Motor neuron (in vitro differentiated cells): ENCODE measurements at regions not wholly inside any gene's neighbourhood (a gene's known extent, or its start where the extent isn't known, plus 50 kb on each side); places are given as distances from the start of the nearest gene placed in this dataset.

Experiments
- ATAC-seq, 8 experiments: fragments of 200-7000 bp; cut with Tn5 transposase; replicated peaks in 6 of 8; 2 replicates each; pipeline ENCODE4 v1.8.0; 2021; ENCODE audit warnings: mild to moderate bottlenecking in 8 of 8, moderate library complexity in 8 of 8
- H3K27ac ChIP-seq, 2 donors: fragments of 250-450 bp; sonication (Bioruptor Pico); 2 replicates each; pipeline ENCODE4 v1.9.0; 2021; ENCODE audit warnings: antibody characterized with exemption in 2 of 2, mild to moderate bottlenecking in 2 of 2, moderate library complexity in 1 of 2
- H3K4me1 ChIP-seq, 2 donors: fragments of 250-450 bp; sonication (Bioruptor Pico); replicated peaks in 1 of 2; 2 replicates each; pipeline ENCODE4 v1.6.1; 2021; ENCODE audit warnings: antibody characterized with exemption in 2 of 2, mild to moderate bottlenecking in 2 of 2, moderate library complexity in 1 of 2
- H3K4me3 ChIP-seq, 5 donors: fragments of 250-450 bp; sonication (Bioruptor Pico); 2 replicates each; pipeline ENCODE4 v1.9.0; 2021; ENCODE audit warnings: antibody characterized with exemption in 5 of 5, mild to moderate bottlenecking in 5 of 5, moderate library complexity in 4 of 5
- WGBS, 10 experiments: fragments of 450-650 bp; shearing (Covaris generic); methylation state at CpG; one replicate each; pipeline ENCODE4 v1.0.0; 2022; 5-methylcytosine and 5-hydroxymethylcytosine counted together
- in situ Hi-C, 9 experiments: fragments of 400-800 bp; cut with MboI; loops; one replicate each; pipeline ENCODE4 v1.15.0; 2021; ENCODE audit warnings: low sequenced_read_pairs in 9 of 9, low pct_unique_long_range_greater_than_20kb in 2 of 9; ENCODE audit not compliant: unreplicated experiment in 9 of 9

DNA sequence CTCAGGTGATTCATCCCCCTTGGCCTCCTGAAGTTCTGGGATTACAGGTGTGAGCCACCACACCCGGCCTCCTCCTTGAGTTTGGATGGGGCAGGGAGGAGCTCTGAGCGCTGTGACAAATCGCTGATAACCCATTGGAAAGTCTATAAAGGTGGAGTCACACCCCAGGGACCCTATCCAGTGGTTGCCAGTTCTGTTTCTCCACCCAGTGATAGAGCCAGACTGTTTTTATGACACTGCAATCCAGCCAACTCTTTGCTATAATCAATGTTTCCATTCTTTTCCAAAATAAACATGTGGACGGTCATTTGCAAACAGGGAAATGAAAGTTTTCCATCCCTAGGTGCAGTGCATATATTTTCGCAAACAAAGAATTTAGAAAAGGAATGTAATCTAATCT is 142.0 kb upstream of the PELI2 start:
- no peak for ATAC-seq
- peaks cover 0 to 11% of the 10 kb centered on the region in 2 donors for H3K4me1 ChIP-seq
- H3K27ac ChIP-seq = no peak overlapping the region
- 0 to 100% (median 100%) methylated on average over 1 to 4 of the region's 5 CpGs; no CpG with 5 or more reads in 3 of the 10 experiments for WGBS, 10 experiments
- H3K4me3 ChIP-seq = no peak overlapping the region
- in situ Hi-C loops = no loop called here

DNA sequence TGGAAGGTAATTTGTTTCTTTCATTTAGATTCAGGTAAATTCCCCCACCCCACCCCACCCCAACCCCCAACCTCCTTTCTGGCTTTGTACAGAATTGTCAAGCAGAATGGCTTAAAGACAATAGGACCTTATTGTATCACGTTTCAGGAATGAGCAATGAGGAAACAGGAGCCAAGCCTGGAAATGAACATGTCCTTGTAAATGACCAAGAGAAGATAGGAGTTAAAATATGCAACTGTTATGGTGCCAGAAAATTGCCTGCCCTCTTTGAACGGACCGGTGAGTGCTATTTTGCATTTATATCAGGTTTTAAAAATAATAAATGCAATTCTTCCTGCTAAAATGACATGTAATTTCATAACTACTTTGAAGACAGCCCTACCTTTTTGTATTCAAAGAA is 141.6 kb upstream of the PELI2 start:
- H3K27ac ChIP-seq = no peak overlapping the region
- whole genome bisulfite sequencing, 10 experiments = 8 to 94% (median 80%) methylated on average over 1 to 3 of the region's 3 CpGs; no CpG with 5 or more reads in 1 of the 10 experiments

DNA sequence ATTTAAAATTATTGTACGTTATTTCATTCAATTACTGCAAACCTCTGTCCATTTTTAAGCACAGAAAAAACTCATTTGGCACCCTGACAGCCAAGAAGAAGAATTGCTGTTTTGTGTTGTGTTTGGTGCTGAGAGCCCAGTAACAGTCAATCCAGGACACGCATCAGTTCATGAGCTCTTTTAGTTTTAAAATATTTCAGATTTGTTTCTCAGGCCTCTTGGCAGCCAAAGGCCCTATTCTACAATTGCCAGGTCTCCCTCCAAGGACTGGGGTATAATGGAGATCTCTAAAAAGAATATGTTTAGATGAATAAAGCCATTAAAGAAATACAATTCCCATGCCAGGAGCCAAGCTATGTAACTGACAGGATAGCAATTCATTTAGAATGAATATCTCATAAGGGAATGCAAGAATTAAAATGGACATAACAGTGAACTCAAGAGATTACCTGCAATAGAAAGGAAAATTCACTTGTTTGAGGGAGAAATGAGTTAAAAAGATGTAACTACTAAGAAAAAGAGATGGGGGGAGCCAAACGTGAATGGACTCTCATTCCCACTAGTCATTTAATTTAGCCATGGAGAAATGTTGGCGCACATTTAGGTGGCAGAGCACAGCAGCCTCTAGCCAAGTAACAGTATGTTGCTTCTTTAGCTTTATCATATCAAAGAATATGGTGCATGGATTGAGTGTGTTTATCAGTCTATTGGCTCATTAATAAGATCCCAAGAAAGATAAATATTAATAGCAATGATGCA is 140.6 kb upstream of the PELI2 start:
- 29 to 100% (median 90%) methylated on average over 1 to 4 of the region's 4 CpGs; no CpG with 5 or more reads in 1 of the 10 experiments for WGBS, 10 experiments
- no peak for ATAC-seq
- H3K4me3 ChIP-seq = no peak overlapping the region
- peaks cover 0 to 11% of the 10 kb centered on the region in 2 donors for H3K4me1 ChIP-seq
- H3K27ac ChIP-seq = no peak overlapping the region
- in situ Hi-C loops = no loop called here

More for the DNA sequence above, 141.6 kb upstream of the PELI2 start:
- no peak for ATAC-seq
- in situ Hi-C loops = no loop called here
- Histone ChIP-seq H3K4me1 (peaks cover 0 to 11% of the 10 kb centered on the region in 2 donors), H3K4me3 (no peak overlapping the region)

DNA sequence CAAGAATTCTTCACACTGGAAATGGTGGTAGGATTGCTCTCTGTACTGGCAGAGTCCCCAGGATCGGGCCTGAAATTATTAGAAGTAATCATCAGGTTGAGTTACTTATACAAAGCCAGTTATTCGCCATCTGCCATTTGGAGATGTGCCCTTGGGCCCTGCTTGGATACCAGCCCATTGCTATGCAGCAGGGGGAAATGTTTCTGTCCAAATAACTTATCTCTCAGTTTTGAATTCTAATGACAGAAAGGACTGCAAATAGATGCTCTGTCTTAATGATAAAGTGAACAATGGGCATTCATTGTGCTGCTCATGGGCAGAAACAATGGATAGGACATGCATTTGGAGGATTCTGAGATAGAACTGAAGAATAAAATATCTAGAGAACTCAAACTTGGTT is 139.1 kb upstream of the PELI2 start:
- Histone ChIP-seq H3K4me3 (no peak overlapping the region), H3K27ac (no peak overlapping the region), H3K4me1 (peaks cover 0 to 11% of the 10 kb centered on the region in 2 donors)
- in situ Hi-C loops = no loop called here
- 20 to 100% (median 89%) methylated on average over 1 to 2 of the region's 2 CpGs; no CpG with 5 or more reads in 5 of the 10 experiments for WGBS, 10 experiments
- peak in 1 of 8 experiments; percentile 17 for ATAC-seq

DNA sequence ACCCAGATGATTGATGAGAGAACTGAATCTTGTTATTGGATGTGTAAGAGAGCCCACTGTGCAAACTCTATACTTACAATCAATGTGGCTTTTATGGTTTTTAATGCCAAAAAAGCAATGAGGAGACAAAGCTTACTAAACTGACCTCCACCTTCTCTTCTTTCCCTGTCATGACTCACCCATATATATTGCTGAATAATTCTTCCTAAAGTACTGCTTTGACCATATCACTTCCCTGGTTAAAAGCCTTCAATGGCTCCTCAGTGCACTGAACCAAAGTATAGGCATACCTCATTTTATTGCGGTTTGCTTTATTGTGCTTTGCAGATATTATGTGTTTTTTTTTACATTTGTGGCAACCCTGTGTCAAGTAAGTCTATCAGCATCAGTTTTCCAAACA is 138.4 kb upstream of the PELI2 start:
- H3K4me1 ChIP-seq = peaks cover 0 to 11% of the 10 kb centered on the region in 2 donors
- WGBS, 10 experiments = 43 to 100% (median 90%) methylated on average over 1 of the region's 1 CpG; no CpG with 5 or more reads in 1 of the 10 experiments
- no peak overlapping the region for H3K27ac ChIP-seq
- no peak overlapping the region for H3K4me3 ChIP-seq
- ATAC-seq = peak in 3 of 8 experiments; percentile 22 to 70 (median 57)
- in situ Hi-C loops = no loop called here

DNA sequence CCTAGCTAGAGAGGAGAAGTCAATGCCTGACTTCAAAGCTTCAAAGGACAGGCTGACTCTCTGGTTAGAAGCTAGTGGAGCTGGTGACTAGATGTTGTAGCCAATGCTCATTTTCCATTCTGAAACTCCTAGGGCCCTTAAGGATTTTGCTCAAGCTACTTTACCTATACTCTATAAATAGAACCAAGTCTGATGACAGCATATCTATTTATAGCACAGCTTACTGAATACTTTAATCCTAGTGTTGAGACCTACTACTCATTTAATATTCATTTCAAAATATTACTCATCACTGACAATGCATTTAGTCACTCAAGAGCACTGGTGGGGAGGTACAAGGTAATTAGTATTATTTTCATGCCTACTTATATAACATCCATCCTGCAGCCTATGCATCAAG is 137.2 kb upstream of the PELI2 start:
- no peak overlapping the region for H3K27ac ChIP-seq
- H3K4me3 ChIP-seq = no peak overlapping the region
- in situ Hi-C loops = no loop called here
- peaks cover 0 to 11% of the 10 kb centered on the region in 2 donors for H3K4me1 ChIP-seq
- no peak for ATAC-seq

DNA sequence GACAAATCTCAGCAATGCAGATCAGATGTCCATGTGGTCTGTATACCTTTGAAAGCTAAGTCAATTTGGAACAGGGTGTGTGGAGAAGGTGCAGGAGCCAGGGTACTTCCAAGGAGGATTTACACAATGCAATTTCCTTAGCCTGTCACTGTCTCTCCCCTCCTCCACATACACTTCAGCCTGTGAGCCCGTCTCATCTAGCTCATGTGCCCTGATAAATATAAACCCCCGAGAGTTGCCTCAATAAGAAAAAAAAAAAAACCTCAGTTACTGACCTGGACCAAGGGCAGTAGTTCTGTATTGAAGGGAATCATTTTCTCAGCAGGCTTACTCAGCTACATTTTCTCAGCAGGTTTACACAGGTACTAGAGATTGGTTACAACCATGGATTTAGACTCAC is 132.1 kb upstream of the PELI2 start:
- H3K4me3 ChIP-seq = no peak overlapping the region
- WGBS, 10 experiments = 17 to 67% (median 60%) methylated on average over 1 to 2 of the region's 2 CpGs; no CpG with 5 or more reads in 5 of the 10 experiments
- no peaks in the 10 kb centered on the region for H3K4me1 ChIP-seq
- no peak overlapping the region for H3K27ac ChIP-seq
- in situ Hi-C loops = no loop called here
- ATAC-seq = peak in 3 of 8 experiments; percentile 50 to 73 (median 66)

DNA sequence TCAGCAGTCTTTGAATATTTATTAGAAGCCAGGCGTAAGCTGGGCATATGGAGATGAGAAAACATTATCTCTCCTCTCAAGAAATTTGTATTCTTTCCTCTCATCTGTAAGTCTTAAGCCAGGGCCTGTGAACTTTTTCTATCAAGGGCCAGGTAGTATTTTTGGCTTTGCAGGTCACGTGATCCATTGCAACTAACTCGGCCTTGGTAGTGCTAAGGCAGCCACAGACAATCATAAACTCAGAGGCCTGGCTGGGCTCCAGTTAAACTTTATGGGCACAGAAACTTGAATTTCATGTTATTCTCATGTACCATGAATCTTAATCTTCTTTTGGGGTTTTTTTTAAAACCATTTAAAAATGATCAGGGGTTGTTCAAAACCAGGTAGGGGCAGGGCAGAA is 117.4 kb upstream of the PELI2 start:
- no peak overlapping the region for H3K4me3 ChIP-seq
- no peak for ATAC-seq
- no peak overlapping the region for H3K27ac ChIP-seq
- H3K4me1 ChIP-seq = peaks cover 18 to 26% of the 10 kb centered on the region in 2 donors
- in situ Hi-C loops = no loop called here
- WGBS, 10 experiments = 71 to 100% (median 88%) methylated on average over 1 to 3 of the region's 3 CpGs; no CpG with 5 or more reads in 5 of the 10 experiments

DNA sequence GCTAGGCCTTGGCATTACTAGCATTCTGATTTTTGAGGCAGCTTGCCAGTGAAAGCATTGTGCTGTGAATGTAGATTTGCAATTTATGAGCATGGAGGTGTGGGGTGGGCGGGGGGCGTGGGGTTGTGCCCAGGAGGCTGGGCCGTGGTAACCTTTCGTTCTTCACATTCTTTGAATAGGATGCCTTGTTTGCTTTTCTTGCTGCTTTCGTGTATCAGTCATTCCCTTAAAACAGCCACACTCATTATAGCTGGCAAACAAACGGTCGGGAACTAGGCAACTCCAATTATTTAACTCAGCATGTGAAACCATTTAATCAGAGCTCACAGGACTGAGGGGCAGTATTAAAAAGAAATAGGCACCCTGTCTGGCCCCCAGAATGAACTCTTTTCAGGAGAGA is 115.9 kb upstream of the PELI2 start:
- peak in 5 of 8 experiments; percentile 47 to 87 (median 75) for ATAC-seq
- no peak overlapping the region for H3K4me3 ChIP-seq
- WGBS, 10 experiments = 0 to 40% (median 28%) methylated on average over 1 to 3 of the region's 7 CpGs; no CpG with 5 or more reads in 2 of the 10 experiments
- in situ Hi-C loops = no loop called here
- no peak overlapping the region for H3K27ac ChIP-seq
- peaks cover 22 to 26% of the 10 kb centered on the region in 2 donors for H3K4me1 ChIP-seq

DNA sequence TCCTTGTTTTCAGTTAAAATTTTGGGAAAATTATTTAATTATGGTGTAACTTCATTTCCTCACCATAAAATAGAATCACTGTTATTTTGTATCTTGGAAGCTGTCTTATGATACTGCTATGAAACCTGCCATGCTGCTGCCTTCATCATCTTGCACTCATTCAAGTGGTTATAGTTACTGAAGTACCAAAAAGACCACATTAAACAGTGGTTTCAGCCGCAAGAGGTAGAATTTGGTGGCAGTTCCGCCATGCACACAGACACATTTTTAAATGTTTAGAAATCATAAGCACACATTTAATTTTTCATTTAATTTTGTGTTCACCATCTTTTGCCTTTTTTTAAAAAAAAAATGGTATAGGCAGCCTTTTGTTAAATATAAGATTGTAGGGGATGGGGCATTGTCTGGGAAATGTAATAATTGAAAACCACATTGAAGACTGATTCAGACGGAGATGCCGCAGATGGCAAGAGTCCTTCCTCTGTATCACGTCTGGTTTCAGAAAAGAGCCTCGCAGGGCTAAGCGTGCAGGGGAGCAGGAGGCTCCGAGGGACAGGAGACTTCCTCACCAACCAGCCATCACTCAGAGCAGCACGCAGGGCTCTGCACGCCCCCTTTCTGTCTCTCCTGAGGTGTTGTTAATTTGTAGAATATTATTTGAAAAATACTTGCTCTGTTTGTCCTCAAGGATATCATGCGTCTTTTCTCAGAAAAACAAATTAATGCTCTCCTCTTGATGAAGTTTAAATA is 115.2 kb upstream of the PELI2 start:
- Histone ChIP-seq H3K4me1 (peaks cover 22 to 26% of the 10 kb centered on the region in 2 donors), H3K4me3 (no peak overlapping the region), H3K27ac (no peak overlapping the region)
- 64 to 100% (median 92%) methylated on average over 1 to 11 of the region's 11 CpGs; no CpG with 5 or more reads in 1 of the 10 experiments for WGBS, 10 experiments
- no peak for ATAC-seq
- in situ Hi-C loops = no loop called here

DNA sequence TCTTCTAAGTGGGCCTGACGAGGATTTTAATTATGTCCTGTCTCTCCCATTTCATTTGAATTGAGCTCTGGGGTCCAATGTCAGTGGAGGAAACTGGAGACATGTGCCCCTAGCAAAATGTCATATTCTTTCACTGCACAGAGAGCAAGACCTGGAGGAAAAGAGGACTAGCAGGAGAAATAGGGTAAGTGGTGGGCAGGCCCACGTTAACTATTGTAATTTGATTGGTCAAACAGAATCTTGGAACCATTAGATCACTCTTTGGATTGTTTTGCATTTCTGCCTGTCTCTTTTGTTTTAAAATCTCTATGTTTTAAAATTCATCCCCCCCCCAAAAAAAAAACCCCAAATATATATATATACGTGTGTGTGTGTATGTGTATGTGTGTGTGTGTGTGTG is 113.9 kb upstream of the PELI2 start:
- Histone ChIP-seq H3K4me3 (no peak overlapping the region), H3K4me1 (peaks cover 22 to 26% of the 10 kb centered on the region in 2 donors), H3K27ac (no peak overlapping the region)
- peak in 2 of 8 experiments; percentile 9 to 10 for ATAC-seq
- in situ Hi-C loops = no loop called here
- 0 to 80% (median 33%) methylated on average over 1 to 3 of the region's 3 CpGs; no CpG with 5 or more reads in 4 of the 10 experiments for WGBS, 10 experiments

DNA sequence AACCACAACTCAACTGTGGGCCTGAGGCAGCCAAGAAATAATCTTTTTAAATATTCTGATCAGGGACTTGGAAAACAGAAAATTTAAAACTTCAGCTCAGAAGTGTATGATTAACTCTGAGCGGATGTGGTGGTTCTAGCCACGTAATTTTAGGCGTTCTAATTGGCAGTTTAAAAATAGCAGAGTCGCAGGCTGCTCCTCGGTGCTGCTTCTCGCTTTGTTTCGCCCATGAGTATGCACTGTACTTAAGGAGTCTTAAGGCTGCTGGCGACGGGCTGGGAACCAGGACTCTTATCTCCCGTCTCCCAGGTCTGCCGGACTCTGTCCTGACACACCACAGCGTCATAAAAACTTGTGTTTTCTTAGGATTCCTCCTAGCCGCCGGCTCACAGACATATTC is 113.4 kb upstream of the PELI2 start:
- no peak overlapping the region for H3K27ac ChIP-seq
- in situ Hi-C loops = no loop called here
- peak in 3 of 8 experiments; percentile 70 to 76 (median 76) for ATAC-seq

More for the DNA sequence above, 113.4 kb upstream of the PELI2 start:
- Histone ChIP-seq H3K4me1 (peaks cover 22 to 26% of the 10 kb centered on the region in 2 donors), H3K4me3 (no peak overlapping the region)
- 0 to 100% (median 28%) methylated on average over 2 to 10 of the region's 14 CpGs; no CpG with 5 or more reads in 1 of the 10 experiments for WGBS, 10 experiments
